ENCODE measurements at regions not wholly inside any gene's neighbourhood (a gene's known extent, or its start where the extent isn't known, plus 50 kb on each side); places are given as distances from the start of the nearest gene placed in this dataset.

- TF ChIP-seq CTCF (IDR thresholded peaks at IDR 0.05), result no peak
Measured at GRCh38 chr4:28373601-28374000, 1513.0 kb downstream of the STIM2 start.

GRCh38 chr4:28378109-28378830 is 1517.6 kb downstream of the STIM2 start:
- TF ChIP-seq CTCF (IDR thresholded peaks at IDR 0.05), result no peak; the same call in 1 of the 2 replicates

GRCh38 chr4:28385801-28386200 is 1525.2 kb downstream of the STIM2 start:
- no peak for TF ChIP-seq CTCF (IDR thresholded peaks at IDR 0.05)

- no peak for TF ChIP-seq CTCF (IDR thresholded peaks at IDR 0.05)
Measured at GRCh38 chr4:28386776-28387175, 1526.1 kb downstream of the STIM2 start.

- TF ChIP-seq CTCF (IDR thresholded peaks at IDR 0.05), result no peak
Measured at GRCh38 chr4:28388471-28388870, 1527.8 kb downstream of the STIM2 start.

GRCh38 chr4:28391877-28392276 is 1531.2 kb downstream of the STIM2 start:
- TF ChIP-seq CTCF (IDR thresholded peaks at IDR 0.05), result no peak

GRCh38 chr4:28402751-28403150 is 1542.1 kb downstream of the STIM2 start:
- no peak for TF ChIP-seq CTCF (IDR thresholded peaks at IDR 0.05)

GRCh38 chr4:28421221-28421620 is 1560.6 kb downstream of the STIM2 start:
- TF ChIP-seq CTCF (IDR thresholded peaks at IDR 0.05), result no peak
